ENCODE measurements at regions not wholly inside any gene's neighbourhood (a gene's known extent, or its start where the extent isn't known, plus 50 kb on each side); places are given as distances from the start of the nearest gene placed in this dataset.
A peak's percentile ranks its signal among the peaks of the same experiment; 100 is the strongest.
"Not testable (repeated sequence)": the region's sequence is repeated elsewhere in the genome, so short reads cannot be mapped to it uniquely, and the experiment has no call there.

DNA sequence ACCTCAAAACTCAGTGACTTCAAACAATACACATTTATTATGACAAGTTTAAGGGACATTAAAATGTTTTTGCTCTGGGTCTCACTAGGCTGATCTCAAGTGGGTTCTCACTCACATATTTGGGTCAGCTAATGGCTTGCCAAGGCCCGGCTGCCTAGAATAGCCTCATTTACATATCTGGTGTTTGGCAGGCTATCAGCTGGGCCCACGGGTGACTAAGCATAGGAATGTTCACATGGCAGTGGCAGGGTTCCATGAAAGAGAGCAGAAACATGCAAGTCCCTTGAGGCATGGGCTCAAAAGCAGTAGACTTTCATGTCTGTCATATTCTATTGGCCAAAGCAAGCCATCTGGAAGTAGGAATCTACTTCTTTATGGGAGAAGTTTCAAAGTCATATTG lies 492.6 kb downstream of the KCNT2 start:
- H3K4me3 ChIP-seq (ENCODE audit: low read depth, low read length): no peak overlapping the region
- TF ChIP-seq, protein P1, sequence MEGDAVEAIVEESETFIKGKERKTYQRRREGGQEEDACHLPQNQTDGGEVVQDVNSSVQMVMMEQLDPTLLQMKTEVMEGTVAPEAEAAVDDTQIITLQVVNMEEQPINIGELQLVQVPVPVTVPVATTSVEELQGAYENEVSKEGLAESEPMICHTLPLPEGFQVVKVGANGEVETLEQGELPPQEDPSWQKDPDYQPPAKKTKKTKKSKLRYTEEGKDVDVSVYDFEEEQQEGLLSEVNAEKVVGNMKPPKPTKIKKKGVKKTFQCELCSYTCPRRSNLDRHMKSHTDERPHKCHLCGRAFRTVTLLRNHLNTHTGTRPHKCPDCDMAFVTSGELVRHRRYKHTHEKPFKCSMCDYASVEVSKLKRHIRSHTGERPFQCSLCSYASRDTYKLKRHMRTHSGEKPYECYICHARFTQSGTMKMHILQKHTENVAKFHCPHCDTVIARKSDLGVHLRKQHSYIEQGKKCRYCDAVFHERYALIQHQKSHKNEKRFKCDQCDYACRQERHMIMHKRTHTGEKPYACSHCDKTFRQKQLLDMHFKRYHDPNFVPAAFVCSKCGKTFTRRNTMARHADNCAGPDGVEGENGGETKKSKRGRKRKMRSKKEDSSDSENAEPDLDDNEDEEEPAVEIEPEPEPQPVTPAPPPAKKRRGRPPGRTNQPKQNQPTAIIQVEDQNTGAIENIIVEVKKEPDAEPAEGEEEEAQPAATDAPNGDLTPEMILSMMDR (conservative IDR thresholded peaks at IDR 0.05; ENCODE audit: low read depth, low read length): no peak
- DNase-seq (ENCODE audit: low read depth): peak; percentile 60

DNA sequence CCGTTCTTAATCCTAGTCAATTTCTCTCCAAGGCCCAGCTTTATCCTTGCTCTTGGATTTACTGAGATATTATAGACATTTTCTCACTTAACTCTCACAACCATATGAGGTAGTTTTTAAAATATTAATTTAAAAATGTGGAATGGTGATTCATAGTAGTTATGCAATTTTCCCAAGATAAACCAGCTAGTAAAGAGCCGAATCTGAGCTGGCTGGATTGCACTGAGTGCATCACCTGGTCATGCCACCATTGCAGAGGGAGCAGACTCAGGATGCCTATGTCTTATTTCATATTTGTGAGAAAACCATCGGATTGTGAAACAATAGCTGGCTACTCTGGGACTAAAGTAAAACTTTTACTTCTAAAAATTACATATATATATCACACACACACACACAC lies 494.0 kb downstream of the KCNT2 start:
- H3K4me3 ChIP-seq (ENCODE audit: low read depth, low read length): no peak overlapping the region
- no peak for DNase-seq (ENCODE audit: low read depth)
- TF ChIP-seq, protein P1 (conservative IDR thresholded peaks at IDR 0.05; ENCODE audit: low read depth, low read length): no peak

DNA sequence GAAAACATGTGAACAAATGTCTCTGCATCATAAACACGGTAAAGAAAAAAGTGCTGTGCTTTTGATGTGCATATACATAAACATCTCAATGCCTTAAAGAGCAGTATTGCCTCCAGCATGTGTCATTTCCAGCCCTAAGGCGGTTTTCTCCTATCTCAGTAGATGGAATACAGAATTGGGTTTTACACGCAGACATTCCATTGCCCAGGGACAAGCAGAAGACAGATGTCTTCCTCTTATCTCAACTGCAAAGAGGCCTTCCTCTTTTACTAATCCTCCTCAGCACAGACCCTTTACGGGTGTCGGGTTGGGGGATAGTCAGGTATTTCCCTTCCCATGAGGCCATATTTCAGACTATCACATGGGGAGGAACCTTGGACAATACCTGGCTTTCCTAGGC lies 499.2 kb downstream of the KCNT2 start:
- DNase-seq (ENCODE audit: low read depth); H3K4me3 ChIP-seq (ENCODE audit: low read depth, low read length): not testable (repeated sequence)

DNA sequence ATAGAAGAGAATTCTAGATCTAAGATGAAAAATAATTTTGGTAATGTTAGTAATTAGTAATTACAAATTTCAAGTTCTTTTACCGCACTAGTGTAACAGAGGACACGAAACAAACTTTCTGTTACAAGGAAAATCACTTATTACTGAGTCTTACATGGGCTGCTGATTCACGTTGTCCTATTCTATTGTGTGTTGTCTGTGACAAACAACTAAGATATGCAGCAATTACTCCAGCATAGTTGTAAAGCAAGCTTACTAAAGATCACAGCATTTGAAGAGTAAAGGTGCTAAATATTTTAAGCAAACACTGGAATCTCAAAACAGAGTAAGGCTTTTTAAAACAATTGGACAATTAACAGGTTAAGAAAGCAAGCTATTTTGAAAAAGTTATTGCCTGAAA lies 502.3 kb downstream of the KCNT2 start:
- no peak for DNase-seq (ENCODE audit: low read depth)
- TF ChIP-seq, protein P1 (conservative IDR thresholded peaks at IDR 0.05; ENCODE audit: low read depth, low read length): no peak
- H3K4me3 ChIP-seq (ENCODE audit: low read depth, low read length): no peak overlapping the region

DNA sequence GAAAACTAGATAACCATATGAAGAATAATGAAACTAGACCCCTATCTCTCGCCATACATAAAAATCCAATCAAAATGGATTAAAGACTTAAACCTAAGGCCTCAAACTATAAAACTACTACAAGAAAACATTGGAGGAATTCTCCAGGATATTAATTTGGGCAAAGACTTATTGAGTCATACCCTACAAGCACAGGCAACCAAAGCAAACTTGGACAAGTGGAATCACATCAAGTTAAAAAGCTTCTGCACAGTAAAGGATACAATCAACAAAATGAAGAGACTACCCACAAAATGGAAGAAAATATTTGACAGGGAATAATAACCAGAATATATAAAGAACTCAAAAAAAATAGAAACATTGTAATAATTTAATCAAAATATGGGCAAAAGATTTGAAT lies 505.4 kb downstream of the KCNT2 start:
- no peak overlapping the region for H3K4me3 ChIP-seq (ENCODE audit: low read depth, low read length)
- TF ChIP-seq, protein P1 (conservative IDR thresholded peaks at IDR 0.05; ENCODE audit: low read depth, low read length): no peak
- DNase-seq (ENCODE audit: low read depth): no peak

DNA sequence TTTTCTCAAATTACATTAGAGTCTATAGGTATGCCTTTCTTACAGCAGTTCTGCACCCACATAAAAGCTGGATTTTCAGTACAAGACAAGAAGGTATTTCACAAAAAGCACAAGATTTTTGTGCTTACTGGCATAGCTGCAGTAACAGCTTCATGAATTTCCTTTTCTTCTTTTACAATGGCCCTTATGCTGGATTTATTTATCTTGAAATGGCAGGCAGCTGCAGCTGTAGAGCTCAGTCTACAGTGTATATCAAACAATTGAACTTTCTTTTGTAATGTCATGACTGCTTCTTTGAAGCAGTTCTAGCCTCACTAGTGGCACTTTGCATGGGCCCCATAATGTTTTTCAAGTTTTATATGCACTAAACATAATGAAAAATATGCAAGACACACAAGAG lies 510.2 kb downstream of the KCNT2 start:
- DNase-seq (ENCODE audit: low read depth): no peak
- H3K4me3 ChIP-seq (ENCODE audit: low read depth, low read length): no peak overlapping the region
- TF ChIP-seq, protein P1 (conservative IDR thresholded peaks at IDR 0.05; ENCODE audit: low read depth, low read length): no peak

DNA sequence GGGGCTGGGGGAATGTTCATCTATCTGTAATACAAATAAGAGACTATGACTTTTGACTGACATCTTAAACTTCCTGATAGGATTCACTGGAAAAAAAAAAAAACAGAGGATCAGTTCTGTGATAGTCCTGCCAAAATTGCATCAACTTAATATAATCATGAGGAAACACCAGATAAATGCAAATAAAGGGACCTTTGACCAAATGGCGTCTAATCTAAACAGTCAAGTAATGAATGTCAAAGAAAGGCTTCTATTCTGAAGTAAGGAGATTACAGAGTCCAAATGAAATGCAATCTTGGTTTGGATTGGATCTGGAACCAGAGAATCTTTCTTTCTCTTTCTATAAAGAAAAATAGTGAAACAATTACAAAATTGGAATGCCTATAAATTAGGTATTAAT lies 513.4 kb downstream of the KCNT2 start:
- no peak for DNase-seq (ENCODE audit: low read depth)
- no peak overlapping the region for H3K4me3 ChIP-seq (ENCODE audit: low read depth, low read length)
- TF ChIP-seq, protein P1 (conservative IDR thresholded peaks at IDR 0.05; ENCODE audit: low read depth, low read length): no peak

Data from epithelial cell of proximal tubule (primary cell).